OCI-M2 (cell line): ENCODE measurements at regions not wholly inside any gene's neighbourhood (a gene's known extent, or its start where the extent isn't known, plus 50 kb on each side); places are given as distances from the start of the nearest gene placed in this dataset.

ENCODE experiments used
- DNase-seq: peaks from one replicate; lab custom pipeline; 2025; ENCODE audit not compliant: unreplicated experiment; lab: John Stamatoyannopoulos, UW

DNA sequence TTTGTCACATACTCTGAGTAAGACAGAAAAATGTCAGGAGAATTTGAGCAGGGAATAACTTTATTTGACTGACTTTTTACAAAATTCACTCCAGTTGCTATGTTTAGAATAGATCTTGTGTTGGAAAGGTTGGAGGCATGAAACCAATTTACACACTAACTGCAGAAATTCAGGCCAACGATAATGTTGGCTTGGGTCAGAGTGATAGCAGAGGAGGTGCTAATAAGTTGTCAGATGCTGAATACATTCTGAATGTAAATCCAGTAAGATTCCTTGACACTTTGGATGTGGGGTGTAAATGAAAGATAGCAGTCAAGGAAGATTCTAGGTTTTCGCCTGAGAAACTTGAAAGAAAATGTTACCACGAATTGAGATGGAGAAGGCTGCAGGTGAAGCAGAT lies 502.5 kb upstream of the GHITM start:
- DNase-seq = no peak

DNA sequence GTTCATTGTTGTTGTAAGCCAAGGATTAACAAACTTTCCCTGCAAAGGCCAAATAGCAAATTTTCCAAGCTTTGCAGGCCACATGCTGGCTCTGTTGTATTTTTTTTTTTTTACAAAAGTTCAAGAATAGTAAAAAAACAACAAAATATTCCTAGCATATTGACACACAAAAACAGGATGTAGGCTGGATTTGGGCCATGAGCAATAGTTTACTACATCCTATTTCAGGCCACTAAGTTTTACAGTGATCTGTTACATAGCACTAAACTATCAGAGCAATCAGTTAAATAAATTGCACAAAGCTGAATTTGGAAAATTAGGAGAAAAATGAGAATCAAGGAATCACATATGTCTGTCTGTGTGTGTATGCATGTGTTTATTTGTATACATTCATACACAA lies 491.8 kb upstream of the GHITM start:
- DNase-seq = no peak

DNA sequence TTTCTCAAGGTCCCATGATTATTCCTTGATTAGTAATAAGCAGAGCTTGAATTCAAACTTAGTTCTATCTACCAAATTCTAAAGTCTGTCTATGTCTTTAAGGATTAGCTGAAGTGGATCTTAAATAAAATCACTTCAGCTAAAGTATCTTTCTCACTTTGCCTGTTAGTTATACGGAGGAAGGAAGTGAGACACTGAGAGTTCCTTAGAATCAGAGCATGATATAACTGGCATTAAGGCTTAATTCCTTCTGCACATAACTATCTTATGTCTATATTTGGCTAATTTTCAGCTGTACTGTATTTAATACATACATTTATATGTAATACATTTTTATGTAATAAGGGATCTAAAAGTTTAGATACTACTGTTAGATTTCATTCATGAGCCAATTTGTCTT lies 491.1 kb upstream of the GHITM start:
- DNase-seq = no peak

DNA sequence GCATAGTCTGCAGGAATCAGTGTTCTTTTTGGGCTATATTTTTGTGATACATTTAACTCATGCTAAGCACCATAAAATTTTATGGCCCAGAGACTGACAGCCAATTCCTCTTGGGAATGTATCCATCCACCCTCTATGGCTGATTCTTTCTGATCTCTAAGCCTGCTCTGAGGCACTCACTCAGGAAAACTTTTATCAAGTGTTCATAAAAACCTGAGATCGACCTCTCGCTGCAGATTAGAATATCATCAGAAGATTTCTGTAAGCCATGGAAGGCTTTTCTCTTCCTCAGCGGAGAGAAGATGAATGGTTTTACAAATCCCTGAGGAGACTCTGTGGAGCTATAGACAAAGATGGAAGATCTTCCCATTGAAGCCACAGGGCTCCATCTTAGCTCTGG lies 489.8 kb upstream of the GHITM start:
- no peak for DNase-seq

DNA sequence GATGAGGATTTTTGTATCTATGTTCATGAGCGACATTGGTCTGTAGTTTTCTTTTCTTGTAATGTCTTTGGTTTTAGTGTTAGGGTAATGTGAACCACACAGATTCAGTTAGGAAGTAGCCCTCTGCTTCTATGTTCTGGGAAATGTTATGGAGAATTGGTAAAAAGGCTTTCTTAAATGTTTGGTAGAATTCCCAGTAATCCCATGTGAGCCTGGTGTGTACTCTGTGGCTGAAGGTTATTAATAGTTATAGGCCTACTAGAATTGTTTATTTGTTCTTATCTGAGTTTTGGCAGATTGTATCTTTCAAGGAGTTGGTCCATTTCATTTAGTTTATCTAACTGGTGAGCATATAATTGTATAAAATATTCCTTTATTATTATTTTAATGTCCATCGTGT lies 484.6 kb upstream of the GHITM start:
- DNase-seq = no peak

DNA sequence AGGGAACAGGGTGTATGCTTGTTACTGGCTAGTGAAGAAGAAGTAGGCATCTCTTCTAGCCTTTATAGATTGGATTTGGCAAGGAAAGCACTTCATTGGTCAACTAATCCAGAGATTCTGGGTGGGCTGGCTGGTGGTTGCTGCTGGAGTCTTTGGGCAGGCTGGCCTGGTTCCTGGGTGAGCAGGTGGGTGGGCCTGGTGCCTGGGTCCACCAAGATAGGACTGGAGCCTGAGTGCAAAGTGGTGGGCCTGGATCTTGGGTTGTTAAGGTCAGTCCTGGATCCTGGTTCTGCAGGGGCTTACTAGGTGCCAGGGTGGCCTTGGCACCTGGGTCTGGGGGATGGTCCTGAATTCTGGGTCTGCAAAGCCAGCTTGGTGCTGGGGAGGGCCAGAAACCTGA lies 482.4 kb upstream of the GHITM start:
- no peak for DNase-seq

DNA sequence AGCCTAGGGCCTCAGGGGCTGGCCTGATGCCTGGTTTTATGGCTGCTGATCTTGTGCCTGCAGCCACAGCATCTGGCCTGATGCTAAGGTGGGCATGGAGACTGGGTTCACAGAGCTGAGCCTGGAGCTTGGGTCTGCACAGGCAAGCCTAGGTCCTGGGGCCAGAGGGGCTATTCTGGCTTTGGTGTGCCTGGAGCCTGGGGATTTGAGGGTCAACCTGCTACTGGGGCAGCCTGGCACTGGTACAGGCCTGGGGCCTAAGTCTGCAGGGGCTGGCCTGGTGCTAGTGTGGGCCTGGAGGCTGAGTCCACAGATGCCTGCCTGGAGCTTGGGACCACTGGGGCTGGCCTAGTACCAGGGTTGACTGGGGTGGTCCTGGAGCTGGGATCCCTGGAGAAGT lies 481.8 kb upstream of the GHITM start:
- no peak for DNase-seq

DNA sequence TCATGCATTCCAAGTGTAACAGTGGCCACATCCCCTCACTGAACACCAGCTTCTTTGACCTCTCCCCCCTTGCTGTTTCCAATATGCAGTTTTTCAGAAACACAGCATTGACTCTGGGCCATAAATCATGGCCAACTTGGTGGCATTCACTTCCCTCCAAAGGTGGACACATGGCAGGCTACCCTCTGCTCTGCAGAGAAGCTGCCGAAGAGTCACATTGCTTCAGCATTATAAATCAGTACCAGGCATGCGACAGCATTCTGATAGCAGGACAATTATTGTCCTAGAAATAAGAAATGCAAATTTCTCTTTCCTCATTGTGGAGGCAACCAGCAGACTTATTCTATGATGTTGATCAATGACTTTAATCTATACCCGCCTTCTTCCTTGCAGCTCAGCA lies 475.4 kb upstream of the GHITM start:
- DNase-seq = no peak

DNA sequence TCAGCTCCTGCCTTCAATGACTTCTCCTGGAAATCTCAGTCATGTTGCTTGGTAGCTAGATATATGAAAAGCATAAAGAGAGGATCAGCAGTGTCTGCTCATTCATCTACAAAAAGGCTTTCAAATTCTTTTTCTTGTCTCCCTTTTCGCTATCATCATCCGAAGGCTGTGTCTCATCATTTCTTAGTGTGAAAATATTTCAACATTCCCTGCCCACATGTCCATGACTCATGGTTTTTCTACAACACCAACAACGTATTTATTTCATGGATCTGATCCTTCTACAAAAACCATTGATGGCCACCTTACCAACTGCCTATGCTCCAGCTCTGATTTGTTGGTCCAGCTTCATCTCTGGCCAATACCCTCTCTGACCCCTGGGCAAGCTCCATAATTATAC lies 472.5 kb upstream of the GHITM start:
- no peak for DNase-seq

DNA sequence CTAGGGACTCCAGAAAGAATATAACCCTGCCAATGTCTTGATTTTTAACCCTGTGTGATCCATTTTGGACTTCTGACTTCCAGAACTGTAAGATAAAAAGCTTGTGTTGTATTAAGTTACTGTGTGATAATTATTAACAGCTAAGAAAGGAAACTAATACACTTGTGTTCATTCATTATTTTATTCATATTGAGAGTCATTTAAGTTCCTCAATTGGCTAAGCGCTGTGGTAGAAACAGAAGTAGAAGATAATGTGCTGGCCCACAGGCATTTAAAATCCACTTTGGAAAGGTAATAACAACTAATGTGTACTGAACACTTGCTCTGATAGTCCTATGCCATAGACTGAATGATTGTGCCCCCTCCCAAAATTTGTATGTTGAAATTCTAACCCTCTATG lies 471.7 kb upstream of the GHITM start:
- no peak for DNase-seq

DNA sequence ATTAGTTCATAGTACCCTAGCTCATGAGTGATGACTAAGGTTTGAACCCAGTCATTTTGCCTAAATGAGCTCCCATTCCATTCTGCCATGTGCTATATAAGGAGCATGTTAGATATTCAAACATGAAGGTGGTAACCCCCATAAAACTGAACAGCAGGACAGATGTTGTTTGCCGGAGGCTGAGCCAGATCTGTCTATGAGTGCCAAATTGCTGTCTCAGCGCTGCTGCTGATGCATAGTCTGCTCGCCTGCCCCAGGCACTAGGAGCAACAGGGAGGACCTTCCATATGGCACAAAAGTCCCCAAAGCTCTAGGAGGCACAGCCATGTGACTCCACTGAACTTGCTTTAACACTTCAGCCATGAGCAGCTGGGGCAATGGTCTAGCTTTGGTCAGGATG lies 466.0 kb upstream of the GHITM start:
- DNase-seq = no peak

DNA sequence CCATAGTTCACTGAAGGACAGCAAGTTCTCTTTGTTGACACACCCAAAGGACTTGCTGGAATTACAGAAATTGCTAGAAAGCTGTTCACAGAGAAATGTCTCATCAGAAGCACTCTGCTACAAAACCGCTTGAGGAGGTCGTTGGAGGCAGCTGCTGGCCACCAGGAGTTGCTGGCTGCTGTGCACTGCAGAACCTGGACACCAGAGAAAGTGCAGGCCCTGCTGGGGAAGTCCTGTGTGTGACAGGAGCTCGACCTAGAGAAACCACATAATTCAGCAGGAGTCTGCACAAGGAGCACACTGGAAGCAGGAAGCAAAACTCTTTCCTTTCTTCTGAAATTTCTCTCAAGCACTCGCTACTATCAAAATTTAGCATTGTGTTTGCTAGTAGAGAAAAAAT lies 461.5 kb upstream of the GHITM start:
- no peak for DNase-seq

DNA sequence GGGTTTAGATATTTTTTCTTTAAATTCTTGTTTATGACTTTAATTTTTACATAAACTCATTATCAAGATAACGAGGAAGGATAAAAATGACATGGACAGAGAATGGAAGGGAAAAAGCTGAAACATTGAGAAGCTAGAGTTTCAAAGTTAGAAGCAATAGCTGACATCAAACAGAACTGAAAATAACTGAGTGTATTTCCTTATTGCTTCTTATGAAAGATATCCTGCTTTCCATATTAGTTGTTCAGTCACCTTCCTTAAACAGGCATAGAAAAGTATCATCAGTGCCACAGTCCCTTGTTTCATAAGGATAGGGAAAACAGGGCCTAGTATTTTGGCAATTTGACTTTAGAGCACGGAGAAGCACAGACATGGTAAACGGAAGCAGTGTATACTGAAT lies 460.5 kb upstream of the GHITM start:
- DNase-seq = no peak

DNA sequence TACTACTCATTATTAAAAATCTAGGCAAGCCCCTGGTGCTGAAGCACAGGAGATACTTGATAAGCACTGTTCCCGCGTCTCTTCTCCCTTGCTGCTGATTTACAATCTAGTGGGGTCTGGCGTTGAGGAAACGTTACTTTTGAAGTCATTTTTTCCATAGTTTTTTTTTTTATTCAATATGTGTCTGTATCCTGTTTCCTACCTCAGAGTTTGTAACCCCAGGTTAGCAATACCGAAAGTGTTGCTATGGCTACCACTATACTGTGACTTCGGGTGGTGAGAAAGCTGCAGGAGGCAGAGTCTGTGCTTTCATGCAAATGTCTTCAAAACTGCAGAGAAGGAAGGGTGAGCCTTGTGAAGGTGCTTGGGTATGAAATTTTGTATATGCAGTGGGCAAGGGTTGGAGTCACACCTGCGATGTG lies 458.8 kb upstream of the GHITM start:
- no peak for DNase-seq

DNA sequence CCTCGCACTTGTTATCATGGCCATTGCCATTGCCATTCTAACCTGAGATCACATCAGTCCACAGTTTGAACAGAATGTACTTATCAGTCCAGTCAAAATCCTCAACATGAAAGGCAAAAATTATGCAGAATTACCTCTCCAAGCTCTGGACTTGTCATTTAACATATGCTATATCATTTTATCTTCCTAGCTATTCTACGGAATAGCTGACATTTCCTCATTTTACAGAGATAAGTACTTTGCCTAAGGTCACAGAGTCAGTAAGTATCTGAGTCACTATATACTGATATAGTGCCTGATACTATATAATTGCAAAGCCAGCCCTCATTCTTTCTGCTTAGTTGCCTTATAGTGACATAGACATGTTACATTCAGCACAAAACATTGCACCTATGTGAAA lies 456.9 kb upstream of the GHITM start:
- DNase-seq = no peak

DNA sequence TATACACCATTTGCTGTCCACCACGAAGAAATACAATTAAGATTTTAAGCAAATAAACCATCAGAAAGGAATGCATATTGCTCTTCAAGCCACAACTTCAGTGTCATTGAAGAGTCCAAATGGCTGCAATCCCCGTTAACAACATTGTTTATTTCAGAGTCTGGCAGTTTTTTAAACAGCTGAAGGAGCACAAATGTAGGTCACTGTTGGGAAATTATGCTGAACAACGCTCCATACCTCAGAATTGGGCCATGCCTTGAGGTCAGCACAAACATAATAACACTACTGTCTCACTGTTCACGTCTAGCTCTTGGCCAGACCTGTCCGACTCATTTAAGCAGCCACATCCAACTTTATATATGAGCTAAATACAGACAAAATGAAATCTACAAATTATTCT lies 453.9 kb upstream of the GHITM start:
- DNase-seq = no peak

DNA sequence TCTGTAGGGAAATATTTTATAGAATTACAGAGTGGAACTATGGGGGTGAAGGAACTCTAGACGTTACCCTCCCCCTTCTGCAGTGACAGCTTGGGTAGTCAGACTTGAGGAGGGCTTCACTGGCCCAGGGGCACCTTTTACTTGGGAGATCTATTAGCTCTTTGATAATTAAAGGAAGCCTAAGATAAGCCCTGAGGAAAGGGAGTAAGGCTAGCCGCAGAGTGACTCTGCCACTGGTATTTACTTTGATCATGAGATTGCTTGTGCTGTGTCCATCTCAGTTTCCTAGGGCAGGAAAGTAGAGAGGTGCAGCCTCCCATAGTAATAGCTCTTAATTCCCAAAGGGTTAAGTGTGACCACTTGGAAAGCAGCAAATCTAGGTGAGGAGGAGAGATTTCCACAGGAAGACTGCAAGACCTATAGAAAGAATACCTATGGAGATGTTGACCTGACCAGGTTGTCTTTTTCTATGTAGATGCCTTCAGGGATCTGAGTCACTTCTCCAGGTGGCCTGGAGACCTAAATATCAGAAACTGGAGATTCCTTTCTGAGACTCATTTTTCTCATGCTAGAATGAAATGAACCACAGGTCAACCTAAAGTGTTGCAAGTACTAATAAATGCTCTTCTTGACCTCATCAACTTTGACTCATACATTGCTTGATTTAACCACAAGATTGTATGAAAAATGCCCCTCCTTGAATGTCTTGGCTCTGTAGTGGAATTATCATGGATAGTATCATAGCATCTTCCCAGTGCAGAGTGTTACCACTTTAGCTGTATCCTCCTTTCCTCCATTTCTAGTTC lies 447.3 kb upstream of the GHITM start:
- no peak for DNase-seq

DNA sequence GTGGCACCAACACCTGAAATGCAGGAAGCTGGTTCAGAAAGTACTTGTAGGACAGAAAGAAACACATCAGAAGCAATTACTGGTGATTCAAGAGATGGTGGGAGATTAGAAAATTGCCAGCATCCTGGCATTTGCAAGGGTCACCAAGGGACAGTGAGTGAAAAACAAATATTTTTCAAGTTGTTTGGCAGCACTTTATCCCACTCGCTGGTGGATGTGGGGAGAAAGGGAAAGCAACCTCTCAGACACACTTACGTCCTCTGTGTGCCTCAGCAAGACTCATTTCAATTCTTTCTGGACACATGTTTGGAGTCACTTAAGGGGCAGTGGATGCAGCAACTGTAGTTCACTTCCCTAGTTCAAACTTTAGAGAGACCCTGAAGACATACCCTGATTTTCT lies 440.4 kb upstream of the GHITM start:
- no peak for DNase-seq

DNA sequence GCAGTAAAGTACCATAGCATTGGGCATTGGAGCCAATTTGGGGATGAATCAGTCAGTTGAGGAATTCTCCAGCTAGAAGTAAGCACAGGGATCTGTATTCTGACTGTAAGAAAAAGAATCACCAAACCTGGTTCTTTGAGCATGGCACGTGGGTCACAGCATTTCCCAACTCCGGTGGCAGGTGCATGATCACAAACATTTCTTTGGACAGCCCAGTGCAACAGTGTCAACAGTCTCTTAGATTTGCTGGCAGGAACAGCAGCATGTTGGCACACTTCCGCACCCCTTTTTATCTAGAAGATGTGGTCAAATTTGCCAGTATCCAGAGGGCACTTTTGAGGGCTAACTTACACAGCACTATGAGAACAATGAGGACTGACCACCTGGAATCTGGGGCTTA lies 437.5 kb upstream of the GHITM start:
- DNase-seq = no peak

DNA sequence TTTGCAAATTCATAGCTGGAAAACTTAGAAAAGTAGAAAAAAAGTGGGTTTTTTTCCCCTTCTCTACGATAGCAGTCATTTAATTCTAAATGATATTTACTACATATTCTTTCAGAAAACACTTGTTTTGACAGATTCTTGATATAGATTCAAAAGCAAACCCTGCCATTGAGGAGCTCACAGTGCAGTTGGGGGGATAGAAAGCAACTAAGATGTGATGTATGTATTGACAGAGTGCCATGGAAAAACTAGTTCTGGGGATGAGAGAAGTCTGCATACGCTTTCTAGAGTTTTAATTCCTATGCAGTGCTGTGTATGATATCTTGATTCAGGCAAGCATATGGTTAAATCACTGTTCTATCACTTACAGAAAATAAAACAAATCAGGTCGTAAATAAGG lies 436.6 kb upstream of the GHITM start:
- no peak for DNase-seq

DNA sequence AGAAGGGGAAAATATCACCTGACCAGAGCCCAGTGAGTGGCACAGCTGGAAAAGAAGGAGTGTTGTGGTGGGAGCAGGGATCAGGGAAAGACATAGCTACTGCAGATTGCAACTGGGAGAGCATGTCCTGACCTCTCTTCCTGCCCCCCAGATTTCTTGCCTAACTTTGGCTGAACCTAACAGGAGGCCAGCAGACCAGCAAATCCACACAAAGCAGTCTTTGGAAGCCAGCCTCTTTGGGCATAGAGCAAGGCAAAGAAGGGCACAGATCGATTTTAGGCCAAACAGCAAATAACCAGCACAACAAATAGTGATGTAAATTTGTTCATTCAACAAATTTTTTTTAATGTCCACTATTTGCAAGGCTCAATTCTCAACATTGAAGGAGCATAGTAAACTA lies 433.2 kb upstream of the GHITM start:
- DNase-seq = no peak

DNA sequence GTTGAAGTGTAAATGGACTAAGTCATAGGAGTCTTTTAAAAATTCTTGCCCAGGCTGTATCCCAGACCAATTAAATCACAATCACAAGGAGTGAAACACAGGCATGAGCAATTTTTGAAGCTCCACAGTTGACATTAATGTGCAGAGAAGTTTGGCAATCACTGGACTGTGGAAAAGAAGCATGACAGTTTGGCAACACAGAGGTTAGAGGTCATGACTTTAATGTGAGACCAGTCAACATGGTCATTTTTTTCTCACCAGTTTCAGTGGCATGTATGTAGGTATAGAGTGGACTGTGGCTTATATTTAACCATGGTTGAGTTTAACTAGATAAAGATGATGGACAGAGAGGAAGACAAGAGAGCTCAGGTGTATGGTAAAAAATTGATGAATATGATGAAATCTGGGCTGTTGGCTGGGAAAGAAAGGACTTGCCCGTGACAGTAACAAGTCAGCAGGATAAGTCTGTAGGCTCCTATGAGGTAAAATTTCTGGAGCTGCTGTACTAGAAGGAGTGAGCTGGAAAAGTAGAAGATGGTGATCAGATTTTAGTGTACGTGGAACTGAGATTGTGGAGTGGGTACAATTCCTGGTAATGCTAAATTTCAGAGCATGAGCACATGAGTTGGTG lies 432.2 kb upstream of the GHITM start:
- no peak for DNase-seq

DNA sequence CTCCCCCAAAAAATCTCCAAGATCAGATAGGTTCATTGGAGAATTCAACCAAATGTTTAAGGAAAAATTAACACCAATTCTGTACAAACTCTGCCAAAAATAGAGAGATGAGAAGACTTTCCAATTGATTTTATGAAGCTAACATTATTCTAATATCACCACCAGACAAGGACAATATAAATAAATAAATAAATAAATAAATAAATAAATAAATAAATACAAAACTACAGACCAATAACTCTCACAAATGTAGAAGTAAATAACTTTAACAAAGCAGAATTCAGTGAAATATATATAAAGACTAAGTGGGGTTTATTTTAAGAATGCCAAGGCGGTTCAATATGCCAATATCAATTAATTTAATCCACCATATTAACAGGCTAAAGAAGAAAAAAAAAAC lies 425.9 kb upstream of the GHITM start:
- no peak for DNase-seq
